Adrenal gland (tissue), 9 donors: ENCODE measurements at regions not wholly inside any gene's neighbourhood (a gene's known extent, or its start where the extent isn't known, plus 50 kb on each side); places are given as distances from the start of the nearest gene placed in this dataset.

Experiments used
- DNase-seq, 7 donors: peaks; one replicate each; pipeline ENCODE4 v3.0.0-alpha.2; 2019 to 2020
- H3K27ac ChIP-seq, 5 donors: fragments of 200-600 bp; sonication (generic) in 4 of 5; 1 replicate in 3 of 5; 2 replicates in 2 of 5; pipeline versions ENCODE4 v1.5.1 to v1.8.0; 2016 to 2020; ENCODE audit warnings: mild to moderate bottlenecking in 1 of 5
- H3K27me3 ChIP-seq: fragments of 200-600 bp; 2 replicates; pipeline ENCODE4 v1.8.0; 2021
- H3K36me3 ChIP-seq, 2 donors: fragments of 200-600 bp; replicated peaks in 1 of 2; 1 replicate in 1 of 2; 2 replicates in 1 of 2; pipeline versions ENCODE4 v1.5.1 to v1.8.0; 2018 to 2022
- H3K4me1 ChIP-seq, 2 donors: fragments of 200-600 bp; replicated peaks in 1 of 2; 1 replicate in 1 of 2; 2 replicates in 1 of 2; pipeline versions ENCODE4 v1.5.1 to v1.8.0; 2018 to 2021
- H3K4me3 ChIP-seq, 4 donors: fragments of 200-600 bp; sonication (generic) in 3 of 4; one replicate each; pipeline ENCODE4 v1.5.1; 2016 to 2018
- H3K9me3 ChIP-seq, 3 donors: fragments of 200-600 bp; sonication (generic) in 1 of 3; replicated peaks in 1 of 3; 1 replicate in 2 of 3; 2 replicates in 1 of 3; pipeline versions ENCODE4 v1.5.1 to v1.8.0; 2016 to 2021
- POLR2A ChIP-seq, 2 donors: fragments of 450-650 bp; IDR thresholded peaks; one replicate each; pipeline ENCODE4 v1.6.1; 2017; ENCODE audit warnings: antibody characterized with exemption in 2 of 2, mild to moderate bottlenecking in 2 of 2, moderate library complexity in 1 of 2
- WGBS, 4 donors: extraction: QIAGEN DNeasy Blood & Tissue Kit in 2 of 4; methylation state at CpG; one replicate each; pipeline versions ENCODE4 v1.1.5 to v1.1.7; 2013 to 2017; 5-methylcytosine and 5-hydroxymethylcytosine counted together
- intact Hi-C, 2 donors: fragments of 100-400 bp; cut with DNase I; formaldehyde crosslinking; loops; one replicate each; pipeline versions ENCODE4 v1.14.1 to v1.15.0; 2022 to 2023
- TF ChIP-seq, protein P1 (sequence below), 6 experiments: fragments of 450-650 bp in 4 of 6; fragments of 200-600 bp in 2 of 6; sonication (generic) in 1 of 6; IDR thresholded peaks; 1 replicate in 5 of 6; 2 replicates in 1 of 6; pipeline versions ENCODE4 v1.5.1 to v1.8.0; 2016 to 2021; ENCODE audit warnings: antibody characterized with exemption in 6 of 6, mild to moderate bottlenecking in 2 of 6, moderate library complexity in 1 of 6
- donor health status: healthy with polysubstance abuse.
- donor health status: Bipolar disorder and iron deficiency.
- donor health status: DM: yes; HTN: yes; CAD: no.
- donor health status: DM: no; HTN: no; CAD: no.
- donor health status: DM: no; HTN: no; CAD: no.

GRCh38 chr4:134807231-134807745, 605.7 kb upstream of the PABPC4L start:
- no peak for TF ChIP-seq POLR2A (IDR thresholded peaks at IDR 0.05)
- TF ChIP-seq, protein P1, sequence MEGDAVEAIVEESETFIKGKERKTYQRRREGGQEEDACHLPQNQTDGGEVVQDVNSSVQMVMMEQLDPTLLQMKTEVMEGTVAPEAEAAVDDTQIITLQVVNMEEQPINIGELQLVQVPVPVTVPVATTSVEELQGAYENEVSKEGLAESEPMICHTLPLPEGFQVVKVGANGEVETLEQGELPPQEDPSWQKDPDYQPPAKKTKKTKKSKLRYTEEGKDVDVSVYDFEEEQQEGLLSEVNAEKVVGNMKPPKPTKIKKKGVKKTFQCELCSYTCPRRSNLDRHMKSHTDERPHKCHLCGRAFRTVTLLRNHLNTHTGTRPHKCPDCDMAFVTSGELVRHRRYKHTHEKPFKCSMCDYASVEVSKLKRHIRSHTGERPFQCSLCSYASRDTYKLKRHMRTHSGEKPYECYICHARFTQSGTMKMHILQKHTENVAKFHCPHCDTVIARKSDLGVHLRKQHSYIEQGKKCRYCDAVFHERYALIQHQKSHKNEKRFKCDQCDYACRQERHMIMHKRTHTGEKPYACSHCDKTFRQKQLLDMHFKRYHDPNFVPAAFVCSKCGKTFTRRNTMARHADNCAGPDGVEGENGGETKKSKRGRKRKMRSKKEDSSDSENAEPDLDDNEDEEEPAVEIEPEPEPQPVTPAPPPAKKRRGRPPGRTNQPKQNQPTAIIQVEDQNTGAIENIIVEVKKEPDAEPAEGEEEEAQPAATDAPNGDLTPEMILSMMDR (IDR thresholded peaks at IDR 0.05), result no peak
- Histone ChIP-seq H3K27ac (no peak overlapping the region), H3K9me3 (no peaks in the 10 kb centered on the region), H3K4me1 (no peaks in the 10 kb centered on the region), H3K27me3 (no peaks in the 10 kb centered on the region), H3K4me3 (no peak overlapping the region), H3K36me3 (no peaks in the 10 kb centered on the region)
- WGBS, 4 donors, result 32 to 45% (median 36%) methylated on average over 3 of the region's 3 CpGs
- intact Hi-C loops, result no loop called here
- DNase-seq, result no peak

DNA sequence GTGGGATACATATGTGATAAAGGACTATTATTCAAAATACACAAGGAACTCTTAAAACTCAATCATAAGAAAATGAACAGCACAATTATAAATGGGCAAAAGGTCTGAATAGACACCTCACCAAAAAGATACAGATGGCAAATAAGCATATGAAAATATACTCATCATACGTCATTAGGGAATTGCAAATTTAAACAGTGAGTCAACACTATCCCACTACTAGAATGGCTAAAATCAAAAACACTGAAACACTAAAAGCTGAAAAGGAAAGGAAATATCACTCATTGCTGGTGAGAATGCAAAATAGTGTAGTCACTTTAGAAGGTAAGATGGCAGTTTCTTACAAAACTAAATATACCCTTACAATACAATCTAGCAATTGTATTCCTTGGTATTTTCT, 597.0 kb upstream of the PABPC4L start:
- TF ChIP-seq POLR2A (IDR thresholded peaks at IDR 0.05), result no peak
- TF ChIP-seq, protein P1 (IDR thresholded peaks at IDR 0.05), result no peak
- H3K9me3 ChIP-seq, result no peaks in the 10 kb centered on the region
- no peaks in the 10 kb centered on the region for H3K27me3 ChIP-seq
- DNase-seq, result no peak
- H3K36me3 ChIP-seq, result no peaks in the 10 kb centered on the region
- intact Hi-C loops, result no loop called here
- 83 to 87% (median 86%) methylated on average over 1 of the region's 1 CpG for WGBS, 4 donors
- H3K4me3 ChIP-seq, result no peak overlapping the region
- no peak overlapping the region for H3K27ac ChIP-seq
- H3K4me1 ChIP-seq, result no peaks in the 10 kb centered on the region

DNA sequence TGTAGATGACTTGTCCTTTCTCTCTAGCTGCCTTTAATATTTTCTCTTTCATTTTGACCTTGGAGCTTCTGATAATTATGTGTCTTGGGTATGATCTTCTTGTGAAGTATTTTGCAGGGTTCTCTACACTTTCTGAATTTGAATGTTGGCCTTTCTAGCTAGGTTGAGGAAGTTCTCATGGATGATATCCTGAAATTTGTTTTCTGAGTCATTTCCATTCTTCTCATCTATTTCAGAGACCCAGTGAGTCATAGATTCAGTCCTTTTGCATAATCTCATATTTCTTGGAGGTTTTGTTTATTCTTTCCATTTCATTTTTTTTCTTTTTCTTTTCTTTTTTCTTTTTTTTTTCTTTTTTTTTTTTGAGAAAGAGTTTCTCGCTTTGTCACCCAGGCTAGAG, 585.7 kb upstream of the PABPC4L start:
- Histone ChIP-seq H3K4me3 (no peak overlapping the region), H3K9me3 (no peaks in the 10 kb centered on the region), H3K36me3 (no peaks in the 10 kb centered on the region), H3K4me1 (no peaks in the 10 kb centered on the region), H3K27ac (no peak overlapping the region), H3K27me3 (no peaks in the 10 kb centered on the region)
- DNase-seq, result no peak
- no peak for TF ChIP-seq POLR2A (IDR thresholded peaks at IDR 0.05)
- TF ChIP-seq, protein P1 (IDR thresholded peaks at IDR 0.05), result no peak
- intact Hi-C loops, result no loop called here
- WGBS, 4 donors, result 88 to 92% (median 91%) methylated on average over 1 of the region's 1 CpG

DNA sequence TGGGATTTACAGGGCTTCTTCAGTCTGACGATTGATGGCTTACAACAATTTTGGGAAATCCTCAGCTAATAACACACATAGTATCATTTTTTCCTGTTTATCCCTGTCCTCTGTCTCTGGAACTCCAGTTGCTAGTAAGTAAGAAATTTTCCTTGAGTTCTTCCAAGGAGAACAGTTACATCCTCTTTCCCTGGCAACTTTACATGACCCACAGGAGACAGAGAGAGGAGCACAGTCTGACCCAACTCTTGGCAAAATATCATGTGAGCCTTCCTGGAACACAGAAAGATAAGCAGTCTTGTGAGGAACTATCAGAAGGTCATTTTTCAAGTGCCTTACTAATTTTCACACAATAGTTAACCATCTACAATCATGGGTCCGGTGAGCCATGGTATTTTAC, 578.7 kb upstream of the PABPC4L start:
- intact Hi-C loops, result no loop called here
- H3K9me3 ChIP-seq, result no peaks in the 10 kb centered on the region
- no peaks in the 10 kb centered on the region for H3K36me3 ChIP-seq
- H3K27me3 ChIP-seq, result no peaks in the 10 kb centered on the region
- TF ChIP-seq, protein P1 (IDR thresholded peaks at IDR 0.05), result no peak
- no peak for TF ChIP-seq POLR2A (IDR thresholded peaks at IDR 0.05)
- 59 to 64% (median 62%) methylated on average over 2 of the region's 2 CpGs for WGBS, 4 donors
- H3K4me3 ChIP-seq, result no peak overlapping the region
- H3K27ac ChIP-seq, result no peak overlapping the region
- no peak for DNase-seq
- H3K4me1 ChIP-seq, result no peaks in the 10 kb centered on the region
